GM12878 (cell line): ENCODE measurements at regions not wholly inside any gene's neighbourhood (a gene's known extent, or its start where the extent isn't known, plus 50 kb on each side); places are given as distances from the start of the nearest gene placed in this dataset.

Source experiments
- ATAC-seq: fragments of 200-7000 bp; cut with Tn5 transposase; 3 replicates; pipeline ENCODE4 v1.9.1; 2020; ENCODE audit warnings: mild to moderate bottlenecking, moderate library complexity
- BruUV-seq: library from RNA; stranded (reverse); fragments of 400-500 nt; replicated peaks from 2 replicates; lab custom pipeline; 2021; lab: Mats Ljungman, UMichigan
- CTCF ChIA-PET: fragments of 300-600 bp; sonication (Branson Sonifier 250); formaldehyde crosslinking; extraction: SDS; loops from one replicate; lab custom pipeline; 2021; ENCODE audit warnings: inconsistent platforms; lab: Yijun Ruan, JAX
- POLR2A ChIA-PET: fragments of 350-600 bp; formaldehyde crosslinking; extraction: SDS; loops from one replicate; lab custom pipeline; 2021; ENCODE audit warnings: inconsistent platforms; lab: Charles Lee
- RAD21 ChIA-PET: fragments of 300-600 bp; sonication (Branson Sonifier 250); formaldehyde crosslinking; loops from one replicate; lab custom pipeline; 2023; ENCODE audit warnings: antibody characterized with exemption; ENCODE audit not compliant: unreplicated experiment; lab: Charles Lee
- SMC1A ChIA-PET: fragments of 300-600 bp; sonication (Branson Sonifier 250); formaldehyde crosslinking; loops from one replicate; lab custom pipeline; 2023; ENCODE audit not compliant: unreplicated experiment, uncharacterized antibody; lab: Charles Lee
- DNase-seq: peaks from one replicate; pipeline ENCODE4 v3.0.0-alpha.2; 2011; ENCODE audit warnings: low read depth, low spot score
- FAIRE-seq: peaks from 3 replicates; lab custom pipeline; 2011; peaks lifted over from hg19 to GRCh38; lab: Jason Lieb, UNC
- H2AFZ ChIP-seq: 2 replicates; pipeline ENCODE4 v1.6.0; 2011; ENCODE audit warnings: low read depth, low read length, control low read depth; ENCODE audit not compliant: control insufficient read depth
- H3K27ac ChIP-seq: 2 replicates; pipeline ENCODE4 v1.5.1; 2011; ENCODE audit warnings: control low read depth; ENCODE audit not compliant: control insufficient read depth, insufficient read depth
- H3K27me3 ChIP-seq, 2 experiments: replicated peaks in 1 of 2; 2 replicates each; pipeline versions ENCODE4 v1.6.0 to v1.6.1; 2011; ENCODE audit warnings: low read length in 1 of 2; ENCODE audit not compliant: control insufficient read depth in 2 of 2, insufficient read depth in 2 of 2
- H3K36me3 ChIP-seq, 2 experiments: 2 replicates each; pipeline ENCODE4 v1.5.1; 2011; ENCODE audit warnings: low read length in 1 of 2; ENCODE audit not compliant: control insufficient read depth in 2 of 2, insufficient read depth in 2 of 2
- H3K4me1 ChIP-seq: 2 replicates; pipeline ENCODE4 v1.6.1; 2011; ENCODE audit warnings: mild to moderate bottlenecking, low read length, moderate library complexity, mixed read lengths; ENCODE audit not compliant: control insufficient read depth, insufficient read depth
- H3K4me2 ChIP-seq: 2 replicates; pipeline ENCODE4 v1.6.0; 2011; ENCODE audit warnings: control low read depth; ENCODE audit not compliant: control insufficient read depth, insufficient read depth
- H3K4me3 ChIP-seq: fragments of 200-600 bp; sonication (generic); 2 replicates; pipeline ENCODE4 v1.5.1; 2016
- H3K79me2 ChIP-seq: 2 replicates; pipeline ENCODE4 v1.6.0; 2011; ENCODE audit warnings: low read length; ENCODE audit not compliant: control insufficient read depth, insufficient read depth
- H3K9ac ChIP-seq: 2 replicates; pipeline ENCODE4 v1.8.0; 2011; ENCODE audit warnings: low read length, control low read depth, mixed read lengths; ENCODE audit not compliant: control insufficient read depth, insufficient read depth
- H3K9me3 ChIP-seq: replicated peaks from 3 replicates; pipeline ENCODE4 v1.5.1; 2011; ENCODE audit warnings: mild to moderate bottlenecking, low read length; ENCODE audit not compliant: control insufficient read depth, insufficient read depth
- H4K20me1 ChIP-seq: 2 replicates; pipeline ENCODE4 v1.6.0; 2011; ENCODE audit not compliant: control insufficient read depth, insufficient read depth
- DPF2 ChIP-seq: fragments of 450-650 bp; IDR thresholded peaks from 2 replicates; pipeline ENCODE4 v1.6.1; 2017; ENCODE audit warnings: mild to moderate bottlenecking
- FOXK2 ChIP-seq: fragments of 450-650 bp; IDR thresholded peaks from 2 replicates; pipeline ENCODE4 v1.6.1; 2017; ENCODE audit warnings: mild to moderate bottlenecking, moderate library complexity
- GABPA ChIP-seq: IDR thresholded peaks from 2 replicates; pipeline ENCODE4 v1.6.1; 2014; ENCODE audit warnings: antibody characterized with exemption, low read depth, mild to moderate bottlenecking, inconsistent platforms
- KAT2A ChIP-seq: conservative IDR thresholded peaks from 2 replicates; pipeline ENCODE4 v1.6.1; 2011; ENCODE audit warnings: low read depth, low read length; ENCODE audit not compliant: control insufficient read depth
- KLF5 ChIP-seq: fragments of 450-650 bp; IDR thresholded peaks from 2 replicates; pipeline ENCODE4 v1.6.1; 2014; ENCODE audit warnings: mild to moderate bottlenecking; ENCODE audit not compliant: partially characterized antibody
- LARP7 ChIP-seq: fragments of 450-650 bp; IDR thresholded peaks from 2 replicates; pipeline ENCODE4 v1.6.1; 2017; ENCODE audit warnings: mild to moderate bottlenecking
- MYB ChIP-seq: fragments of 150-350 bp; IDR thresholded peaks from 2 replicates; pipeline ENCODE4 v1.6.1; 2014; ENCODE audit warnings: mild to moderate bottlenecking, low read depth, low read length, borderline replicate concordance
- NFYB ChIP-seq: IDR thresholded peaks from 2 replicates; pipeline ENCODE4 v1.6.1; 2011; ENCODE audit warnings: low read depth, mild to moderate bottlenecking, low read length, improper control_type of control experiment, moderate library complexity; ENCODE audit not compliant: insufficient read depth
- RAD51 ChIP-seq: fragments of 450-650 bp; IDR thresholded peaks from 2 replicates; pipeline ENCODE4 v1.6.1; 2016; ENCODE audit warnings: moderate library complexity, mild to moderate bottlenecking, inconsistent platforms
- RFX5 ChIP-seq: IDR thresholded peaks from 2 replicates; pipeline ENCODE4 v1.6.1; 2011; ENCODE audit warnings: low read depth, low read length, improper control_type of control experiment
- SIX5 ChIP-seq: IDR thresholded peaks from 2 replicates; pipeline ENCODE4 v1.6.1; 2011; ENCODE audit warnings: mild to moderate bottlenecking, low read depth, low read length, moderate library complexity; ENCODE audit not compliant: severe bottlenecking
- SMARCA5 ChIP-seq: fragments of 450-650 bp; IDR thresholded peaks from 2 replicates; pipeline ENCODE4 v1.6.1; 2017; ENCODE audit warnings: mild to moderate bottlenecking
- SMC3 ChIP-seq: IDR thresholded peaks from 2 replicates; pipeline ENCODE4 v1.6.1; 2011; ENCODE audit warnings: low read length, improper control_type of control experiment, borderline replicate concordance
- SRF ChIP-seq, 2 experiments: IDR thresholded peaks; 2 replicates each; pipeline ENCODE4 v1.6.1; 2011; ENCODE audit warnings: low read depth in 2 of 2, low read length in 2 of 2, mild to moderate bottlenecking in 1 of 2, moderate library complexity in 1 of 2
- TARDBP ChIP-seq: IDR thresholded peaks from 2 replicates; pipeline ENCODE4 v1.6.1; 2016; ENCODE audit warnings: borderline replicate concordance
- WGBS: methylation state at CpG from one replicate; pipeline ENCODE4 v1.1.6; 2016; ENCODE audit warnings: low lambda C conversion rate; ENCODE audit not compliant: insufficient replicate concordance, insufficient coverage; ENCODE audit errors: missing lambda C conversion rate; 5-methylcytosine and 5-hydroxymethylcytosine counted together
- in situ Hi-C: fragments of 300-500 bp; cut with MboI; formaldehyde crosslinking; loops from 9 replicates; pipeline ENCODE4 v1.14.3; 2018; ENCODE audit warnings: mixed read lengths
- intact Hi-C: fragments of 100-400 bp; cut with micrococcal nuclease; formaldehyde crosslinking; loops from one replicate; pipeline ENCODE4 v1.14.2; 2022; ENCODE audit not compliant: unreplicated experiment
- TF ChIP-seq, protein P1 (sequence below): fragments of 450-650 bp; conservative IDR thresholded peaks from 2 replicates; pipeline ENCODE4 v1.6.1; 2017; ENCODE audit warnings: mild to moderate bottlenecking, moderate library complexity
- TF ChIP-seq, protein P2 (sequence below): IDR thresholded peaks from 2 replicates; pipeline ENCODE4 v1.6.1; 2012; ENCODE audit warnings: low read depth, low read length, improper control_type of control experiment

DNA sequence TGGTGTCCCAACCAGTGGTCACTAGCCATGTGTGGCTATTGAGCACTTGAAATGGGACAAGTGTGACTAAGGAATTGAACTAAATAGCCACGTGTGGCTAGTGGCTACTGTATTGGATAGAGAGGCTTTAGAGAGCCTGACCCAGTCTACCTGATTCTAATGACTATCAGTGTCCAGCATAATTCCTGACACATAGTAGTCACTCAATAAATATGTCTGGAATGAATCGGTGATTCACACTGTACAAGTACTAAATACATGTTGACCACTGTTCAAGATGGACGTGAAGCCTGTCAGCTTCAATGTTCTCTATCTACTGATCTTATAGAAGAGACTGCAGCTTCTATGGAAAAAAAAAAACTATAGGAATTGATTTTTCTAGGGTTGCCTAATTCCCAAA, 57.7 kb upstream of the MAST4 start:
- intact Hi-C loops: no loop called here
- WGBS: 29% methylated on average over 3 of the region's 3 CpGs
- DNase-seq (no peak), FAIRE-seq (no peak), ATAC-seq (no peak)
- H3K4me2 ChIP-seq: no peak overlapping the region
- H4K20me1 ChIP-seq: no peaks in the 10 kb centered on the region
- ChIA-PET RAD21 (no interaction called here), SMC1A (no interaction called here), CTCF (no interaction called here), POLR2A (no interaction called here)
- H2AFZ ChIP-seq: no peak overlapping the region
- no peak overlapping the region for H3K4me3 ChIP-seq
- no TSS peak for BruUV-seq
- no peaks in the 10 kb centered on the region for H3K4me1 ChIP-seq
- H3K79me2 ChIP-seq: no peaks in the 10 kb centered on the region
- 0 out of 4 replicates have a peak, but pooled peaks cover 0 to 3% of the 10 kb centered on the region in 2 experiments for H3K27me3 ChIP-seq
- no peaks in the 10 kb centered on the region for H3K36me3 ChIP-seq
- in situ Hi-C loops: no loop called here
- TF ChIP-seq RFX5 (no peak), MYB (no peak), SMC3 (no peak), RAD51 (no peak), SIX5 (no peak), KAT2A (no peak), LARP7 (no peak), DPF2 (no peak), TARDBP (no peak), NFYB (no peak), FOXK2 (no peak), KLF5 (no peak), SRF (IDR thresholded peaks at IDR 0.05; ENCODE audit: low read depth in 2 of 2, low read length in 2 of 2) (no peak), GABPA (no peak), SMARCA5 (no peak)
- TF ChIP-seq, protein P1, sequence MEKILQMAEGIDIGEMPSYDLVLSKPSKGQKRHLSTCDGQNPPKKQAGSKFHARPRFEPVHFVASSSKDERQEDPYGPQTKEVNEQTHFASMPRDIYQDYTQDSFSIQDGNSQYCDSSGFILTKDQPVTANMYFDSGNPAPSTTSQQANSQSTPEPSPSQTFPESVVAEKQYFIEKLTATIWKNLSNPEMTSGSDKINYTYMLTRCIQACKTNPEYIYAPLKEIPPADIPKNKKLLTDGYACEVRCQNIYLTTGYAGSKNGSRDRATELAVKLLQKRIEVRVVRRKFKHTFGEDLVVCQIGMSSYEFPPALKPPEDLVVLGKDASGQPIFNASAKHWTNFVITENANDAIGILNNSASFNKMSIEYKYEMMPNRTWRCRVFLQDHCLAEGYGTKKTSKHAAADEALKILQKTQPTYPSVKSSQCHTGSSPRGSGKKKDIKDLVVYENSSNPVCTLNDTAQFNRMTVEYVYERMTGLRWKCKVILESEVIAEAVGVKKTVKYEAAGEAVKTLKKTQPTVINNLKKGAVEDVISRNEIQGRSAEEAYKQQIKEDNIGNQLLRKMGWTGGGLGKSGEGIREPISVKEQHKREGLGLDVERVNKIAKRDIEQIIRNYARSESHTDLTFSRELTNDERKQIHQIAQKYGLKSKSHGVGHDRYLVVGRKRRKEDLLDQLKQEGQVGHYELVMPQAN: no peak
- TF ChIP-seq, protein P2, sequence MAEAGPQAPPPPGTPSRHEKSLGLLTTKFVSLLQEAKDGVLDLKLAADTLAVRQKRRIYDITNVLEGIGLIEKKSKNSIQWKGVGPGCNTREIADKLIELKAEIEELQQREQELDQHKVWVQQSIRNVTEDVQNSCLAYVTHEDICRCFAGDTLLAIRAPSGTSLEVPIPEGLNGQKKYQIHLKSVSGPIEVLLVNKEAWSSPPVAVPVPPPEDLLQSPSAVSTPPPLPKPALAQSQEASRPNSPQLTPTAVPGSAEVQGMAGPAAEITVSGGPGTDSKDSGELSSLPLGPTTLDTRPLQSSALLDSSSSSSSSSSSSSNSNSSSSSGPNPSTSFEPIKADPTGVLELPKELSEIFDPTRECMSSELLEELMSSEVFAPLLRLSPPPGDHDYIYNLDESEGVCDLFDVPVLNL: no peak
- H3K9me3 ChIP-seq: no peaks in the 10 kb centered on the region
- H3K9ac ChIP-seq: no peak overlapping the region
- no peak overlapping the region for H3K27ac ChIP-seq
